ENCODE measurements at regions not wholly inside any gene's neighbourhood (a gene's known extent, or its start where the extent isn't known, plus 50 kb on each side); places are given as distances from the start of the nearest gene placed in this dataset.
"Not testable (repeated sequence)": the region's sequence is repeated elsewhere in the genome, so short reads cannot be mapped to it uniquely, and the experiment has no call there.

- no peak for DNase-seq
Measured at GRCh38 chr18:67455890-67456501, 60.5 kb downstream of the DSEL start.

- no peak for DNase-seq
Measured at GRCh38 chr18:67453901-67454300, 62.6 kb downstream of the DSEL start.

GRCh38 chr18:67451960-67452359, 64.6 kb downstream of the DSEL start:
- DNase-seq = no peak

GRCh38 chr18:67451101-67451500, 65.4 kb downstream of the DSEL start:
- not testable (repeated sequence) for DNase-seq

- DNase-seq = no peak
Measured at GRCh38 chr18:67433971-67434370, 82.5 kb downstream of the DSEL start.

- DNase-seq = no peak
Measured at GRCh38 chr18:67432806-67433205, 83.7 kb downstream of the DSEL start.

GRCh38 chr18:67428805-67429204, 87.7 kb downstream of the DSEL start:
- DNase-seq = no peak

GRCh38 chr18:67428158-67428557, 88.4 kb downstream of the DSEL start:
- DNase-seq = no peak

- no peak for DNase-seq
Measured at GRCh38 chr18:67426486-67426885, 90.0 kb downstream of the DSEL start.

- no peak for DNase-seq
Measured at GRCh38 chr18:67425672-67426071, 90.8 kb downstream of the DSEL start.

DNA sequence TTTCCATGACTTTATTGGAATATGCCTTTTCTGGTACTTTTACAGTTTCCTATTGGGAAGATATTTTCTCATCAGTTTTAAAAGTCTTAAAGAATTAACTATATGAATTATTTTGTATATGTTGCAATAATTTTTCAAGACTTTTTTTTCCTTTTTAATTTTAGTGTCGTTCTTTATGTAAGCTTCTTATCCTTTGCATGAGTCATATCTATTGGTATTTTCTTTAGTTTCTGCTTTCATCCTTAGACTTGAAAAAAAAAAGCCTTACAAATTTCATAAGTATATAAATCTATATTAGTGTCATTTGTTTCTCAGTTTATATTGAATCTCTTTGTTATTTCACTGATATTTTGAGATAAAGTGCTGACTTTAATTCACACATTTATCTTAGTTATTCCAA, 94.9 kb downstream of the DSEL start:
- DNase-seq = no peak

GRCh38 chr18:67417864-67418523, 98.5 kb downstream of the DSEL start:
- no peak for DNase-seq

DNA sequence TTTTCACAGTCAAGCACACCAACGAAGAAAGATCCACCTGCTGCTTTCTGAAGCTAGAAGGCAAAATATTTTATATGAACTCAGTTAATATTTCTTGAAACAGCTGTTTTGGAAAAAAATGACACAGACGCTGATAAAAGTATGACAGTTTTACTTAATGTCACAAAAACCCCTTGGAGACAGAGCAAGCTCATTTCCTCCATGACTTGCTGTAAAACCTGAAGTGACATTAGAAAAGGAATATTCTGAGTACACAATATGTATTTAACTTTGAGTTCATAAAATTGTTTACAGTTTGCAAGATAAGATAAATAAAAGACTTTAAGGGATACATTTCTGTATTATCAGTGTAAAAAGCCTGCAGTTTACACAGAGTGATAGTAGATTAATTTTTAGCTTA, 105.4 kb downstream of the DSEL start:
- no peak for DNase-seq

GRCh38 chr18:67410075-67411070, 106.1 kb downstream of the DSEL start:
- DNase-seq = no peak

- no peak for DNase-seq
Measured at GRCh38 chr18:67408240-67408639, 108.3 kb downstream of the DSEL start.

DNA sequence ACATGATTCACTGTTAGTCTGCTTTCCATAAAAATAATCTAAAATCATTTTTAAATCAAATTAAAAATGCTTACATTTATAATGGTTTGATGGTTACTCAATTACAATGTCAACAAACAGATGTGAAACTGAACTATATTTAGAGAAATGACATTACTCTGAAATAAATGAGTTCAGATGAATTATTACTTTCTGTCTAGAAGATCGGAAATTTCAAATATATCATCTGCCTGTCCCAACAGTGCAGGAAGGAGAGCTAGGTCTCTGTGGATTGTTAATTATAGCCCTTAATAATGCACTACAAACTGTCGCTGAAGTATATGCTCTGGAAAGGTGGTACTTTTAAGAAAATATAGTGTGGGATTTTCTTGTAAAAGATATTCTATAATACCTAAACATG, 109.8 kb downstream of the DSEL start:
- DNase-seq = no peak

GRCh38 chr18:67402543-67402942, 114.0 kb downstream of the DSEL start:
- DNase-seq = no peak

- no peak for DNase-seq
Measured at GRCh38 chr18:67400502-67401117, 115.9 kb downstream of the DSEL start.

GRCh38 chr18:67386032-67386431, 130.5 kb downstream of the DSEL start:
- DNase-seq = no peak

DNA sequence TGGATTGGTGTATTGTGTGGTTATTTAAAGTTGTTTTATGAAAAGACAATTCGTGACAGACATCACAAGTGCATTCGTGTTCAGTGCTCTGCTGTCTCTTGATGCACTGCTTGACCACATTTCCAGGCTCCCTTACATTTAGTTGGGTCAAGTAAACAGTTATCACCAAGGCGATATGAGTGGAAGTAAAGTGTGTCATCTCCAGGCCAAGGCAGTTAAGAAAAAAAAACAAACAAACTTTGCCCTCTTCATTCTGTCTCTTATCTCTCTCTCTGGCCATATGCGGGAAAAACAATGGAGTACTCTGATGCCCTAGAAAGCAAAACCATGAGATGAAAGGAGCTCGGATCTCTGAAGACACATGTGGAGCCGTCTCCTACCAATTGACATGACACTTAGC, 131.1 kb downstream of the DSEL start:
- DNase-seq = no peak

DNA sequence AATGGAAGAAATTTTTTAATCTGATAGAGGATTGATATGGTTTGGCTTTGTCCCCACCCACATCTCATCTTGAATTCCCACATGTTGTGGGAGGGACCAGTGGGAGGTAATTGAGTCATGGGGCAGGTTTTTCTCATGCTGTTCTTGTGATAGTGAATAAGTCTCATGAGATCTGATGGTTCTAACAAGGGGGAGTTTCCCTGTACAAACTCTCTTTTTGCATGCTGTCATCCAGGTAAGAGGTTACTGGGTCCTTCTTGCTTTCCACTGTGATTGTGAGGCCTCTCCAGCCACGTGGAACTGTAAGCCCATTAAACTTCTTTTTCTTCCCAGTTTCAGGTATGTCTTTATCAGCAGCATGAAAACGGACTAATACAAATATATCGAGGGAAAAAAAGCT, 132.5 kb downstream of the DSEL start:
- not testable (repeated sequence) for DNase-seq

DNA sequence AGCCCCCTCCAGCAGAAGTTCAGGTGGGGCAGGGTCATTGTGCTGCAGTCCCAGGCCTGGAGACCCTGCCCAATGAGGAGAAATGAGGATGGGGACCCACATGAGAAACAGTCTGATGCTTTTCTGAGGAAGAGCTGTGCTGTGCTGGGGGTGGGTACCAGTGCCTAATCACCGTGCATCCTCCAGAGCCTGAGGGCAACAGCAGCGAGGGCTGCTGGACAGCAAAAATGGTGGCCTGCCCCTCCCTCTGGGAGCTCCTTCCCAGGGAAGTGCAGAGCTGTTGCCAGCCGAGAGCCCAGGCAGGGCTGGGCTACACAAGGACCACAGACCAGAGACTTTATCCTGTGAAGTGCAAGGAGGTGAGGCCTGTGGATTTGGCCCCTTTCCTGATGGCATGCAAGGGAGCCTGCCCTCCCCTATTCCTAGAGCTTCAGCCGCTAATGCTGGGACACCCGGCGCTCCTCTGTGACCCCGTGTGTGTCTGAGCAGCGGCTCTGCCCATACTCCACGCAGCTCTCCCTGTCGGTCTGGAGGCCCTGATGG, 134.8 kb downstream of the DSEL start:
- DNase-seq = no peak

GRCh38 chr18:67380867-67381266, 135.7 kb downstream of the DSEL start:
- DNase-seq = no peak
